ENCODE measurements at regions not wholly inside any gene's neighbourhood (a gene's known extent, or its start where the extent isn't known, plus 50 kb on each side); places are given as distances from the start of the nearest gene placed in this dataset.

DNA sequence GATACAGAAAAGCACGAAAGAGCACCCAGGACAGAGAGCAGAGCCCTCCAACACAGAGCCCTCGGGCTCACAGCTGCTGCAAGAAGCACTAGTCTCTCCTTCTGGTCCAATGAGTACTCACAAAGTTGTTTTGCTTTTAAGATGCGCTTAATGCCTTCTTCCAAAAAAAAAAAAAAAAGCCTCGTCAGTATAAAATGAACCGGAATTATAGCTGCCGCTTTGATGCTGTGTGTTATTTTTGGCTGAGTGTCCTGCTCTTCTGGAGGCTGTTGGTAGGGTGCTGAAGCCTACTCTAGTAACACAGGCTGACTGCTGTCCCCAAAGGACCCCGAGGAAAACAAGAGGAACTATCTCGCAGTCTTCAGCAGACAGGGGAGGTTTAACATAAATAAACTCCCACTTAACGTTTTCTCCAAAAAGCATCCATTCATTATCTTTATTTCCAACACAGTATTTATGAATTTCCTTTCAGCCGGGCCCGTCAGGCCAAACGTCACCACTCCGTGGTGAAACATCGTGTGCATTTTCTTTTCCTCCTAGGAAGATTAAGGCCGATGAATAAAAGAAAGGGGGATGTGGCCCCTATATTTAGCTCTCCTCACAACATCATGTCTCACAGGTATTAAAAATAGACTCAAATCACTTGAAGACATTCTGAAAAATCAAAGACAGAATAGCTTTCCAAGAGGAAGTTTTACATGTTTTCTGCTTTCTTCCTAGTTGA, 213.7 kb upstream of the PPARGC1A start:
- DNase-seq (ENCODE audit: low spot score) = no peak
- Histone ChIP-seq H3K4me3 (peak overlapping the region; percentile 17), H3K27ac (no peak overlapping the region)
- TF ChIP-seq, protein P1, sequence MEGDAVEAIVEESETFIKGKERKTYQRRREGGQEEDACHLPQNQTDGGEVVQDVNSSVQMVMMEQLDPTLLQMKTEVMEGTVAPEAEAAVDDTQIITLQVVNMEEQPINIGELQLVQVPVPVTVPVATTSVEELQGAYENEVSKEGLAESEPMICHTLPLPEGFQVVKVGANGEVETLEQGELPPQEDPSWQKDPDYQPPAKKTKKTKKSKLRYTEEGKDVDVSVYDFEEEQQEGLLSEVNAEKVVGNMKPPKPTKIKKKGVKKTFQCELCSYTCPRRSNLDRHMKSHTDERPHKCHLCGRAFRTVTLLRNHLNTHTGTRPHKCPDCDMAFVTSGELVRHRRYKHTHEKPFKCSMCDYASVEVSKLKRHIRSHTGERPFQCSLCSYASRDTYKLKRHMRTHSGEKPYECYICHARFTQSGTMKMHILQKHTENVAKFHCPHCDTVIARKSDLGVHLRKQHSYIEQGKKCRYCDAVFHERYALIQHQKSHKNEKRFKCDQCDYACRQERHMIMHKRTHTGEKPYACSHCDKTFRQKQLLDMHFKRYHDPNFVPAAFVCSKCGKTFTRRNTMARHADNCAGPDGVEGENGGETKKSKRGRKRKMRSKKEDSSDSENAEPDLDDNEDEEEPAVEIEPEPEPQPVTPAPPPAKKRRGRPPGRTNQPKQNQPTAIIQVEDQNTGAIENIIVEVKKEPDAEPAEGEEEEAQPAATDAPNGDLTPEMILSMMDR (IDR thresholded peaks at IDR 0.05) = no peak

DNA sequence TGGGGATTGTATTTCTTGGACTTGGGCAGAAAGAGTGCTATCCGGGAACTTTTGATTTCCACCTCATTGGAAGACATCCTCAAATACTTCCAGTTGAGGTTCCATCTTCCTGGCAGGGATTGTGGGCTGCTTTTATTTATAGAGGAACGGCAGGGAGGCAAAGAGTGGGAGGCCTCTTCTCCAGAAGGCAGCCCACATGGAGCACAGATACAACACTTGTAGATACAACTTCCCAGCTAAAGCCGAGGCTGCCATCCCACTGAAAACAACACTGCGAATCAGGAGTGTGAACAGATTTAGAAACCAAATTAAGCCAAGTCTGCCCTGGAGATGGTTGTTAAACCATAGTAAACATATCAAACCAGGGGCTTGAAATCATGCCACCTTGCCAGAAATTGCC, 212.8 kb upstream of the PPARGC1A start:
- TF ChIP-seq, protein P1 (IDR thresholded peaks at IDR 0.05) = no peak
- Histone ChIP-seq H3K4me3 (no peak overlapping the region), H3K27ac (no peak overlapping the region)
- DNase-seq (ENCODE audit: low spot score) = no peak

DNA sequence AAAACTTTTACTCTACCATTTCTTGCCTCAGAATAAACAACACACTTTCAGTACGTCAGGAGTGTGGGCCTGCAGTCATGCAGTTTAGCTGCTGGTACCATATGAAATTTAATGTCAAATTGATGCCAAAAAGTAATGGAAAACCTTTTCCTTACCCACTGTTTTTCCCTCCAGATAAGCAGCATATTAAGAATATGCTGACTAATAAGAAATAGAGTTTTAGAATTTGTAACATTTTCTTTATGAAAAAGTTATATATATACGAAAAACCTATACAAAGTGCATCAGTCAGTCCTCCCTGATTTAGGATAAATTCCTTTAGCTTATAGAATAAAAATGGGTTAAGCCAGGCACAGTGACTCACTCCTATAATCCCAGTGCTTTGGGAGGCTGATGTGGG, 206.8 kb upstream of the PPARGC1A start:
- TF ChIP-seq, protein P1 (IDR thresholded peaks at IDR 0.05) = no peak
- Histone ChIP-seq H3K4me3 (no peak overlapping the region), H3K27ac (no peak overlapping the region)
- DNase-seq (ENCODE audit: low spot score) = no peak

DNA sequence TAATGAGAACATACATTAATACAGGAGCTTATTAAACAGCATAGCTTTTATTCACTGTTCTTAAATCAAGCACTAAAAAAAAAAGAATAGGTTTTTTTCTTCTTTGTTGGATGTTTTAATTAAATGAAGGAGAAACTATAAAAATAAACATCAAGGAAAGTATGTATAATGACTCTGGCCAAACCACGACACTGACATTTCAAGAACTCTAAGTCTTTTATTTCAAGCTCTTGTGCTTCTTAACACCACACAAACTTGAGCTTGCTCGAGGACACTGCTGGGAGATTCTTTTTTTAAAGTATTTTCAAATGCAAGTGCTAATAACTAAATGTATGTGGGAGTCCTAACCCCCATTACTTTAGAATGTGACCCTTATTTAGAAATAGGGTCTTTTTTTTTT, 204.9 kb upstream of the PPARGC1A start:
- no peak overlapping the region for H3K27ac ChIP-seq
- no peak for DNase-seq (ENCODE audit: low spot score)
- no peak overlapping the region for H3K4me3 ChIP-seq
- TF ChIP-seq, protein P1 (IDR thresholded peaks at IDR 0.05) = no peak

DNA sequence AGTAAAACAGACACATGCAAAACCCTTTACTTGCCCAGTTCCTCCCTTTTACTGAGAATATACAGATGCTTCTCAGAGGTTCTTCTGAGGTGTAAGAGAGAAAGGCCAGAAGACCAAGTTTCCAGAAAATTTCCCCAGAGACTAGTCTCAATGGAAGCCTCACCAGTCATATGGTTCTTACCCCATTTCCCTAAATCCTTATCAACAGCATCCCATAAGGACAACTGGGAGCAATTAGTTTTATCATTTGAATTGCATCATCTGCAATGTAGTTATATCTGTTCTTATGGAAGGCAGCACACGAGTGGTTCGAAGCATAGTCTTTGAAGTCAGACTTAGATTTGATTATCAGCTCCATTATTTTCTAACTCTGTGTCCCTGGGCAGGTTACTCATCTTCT, 203.6 kb upstream of the PPARGC1A start:
- Histone ChIP-seq H3K4me3 (no peak overlapping the region), H3K27ac (no peak overlapping the region)
- DNase-seq (ENCODE audit: low spot score) = no peak
- TF ChIP-seq, protein P1 (IDR thresholded peaks at IDR 0.05) = no peak

DNA sequence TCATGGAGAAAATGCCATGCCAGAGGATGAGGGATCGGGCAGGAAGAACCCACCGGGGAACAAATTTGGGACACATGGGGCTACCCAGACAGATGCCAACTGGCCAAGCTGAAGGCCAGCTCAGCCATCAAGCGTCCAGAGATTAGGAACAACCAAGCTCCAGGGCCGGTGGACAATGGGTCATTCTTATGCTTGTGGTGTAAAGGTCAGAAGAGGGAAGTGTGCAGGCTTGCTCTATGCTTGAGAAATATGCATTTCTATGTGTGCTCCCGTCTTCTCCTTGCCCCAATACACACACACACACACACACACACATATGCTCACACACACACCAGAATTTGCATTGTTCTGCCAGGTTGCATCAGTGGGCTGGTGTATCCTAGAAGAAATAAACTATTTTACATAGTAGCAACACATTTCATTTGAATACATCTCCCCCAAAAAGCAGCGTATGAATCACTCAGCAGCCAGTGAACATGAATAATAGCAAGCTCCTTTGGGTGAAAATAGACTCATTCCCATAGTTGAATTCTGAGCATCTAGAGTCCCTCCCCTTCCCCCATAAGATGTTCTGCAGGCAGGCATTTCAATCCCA, 201.9 kb upstream of the PPARGC1A start:
- no peak for DNase-seq (ENCODE audit: low spot score)
- no peak overlapping the region for H3K27ac ChIP-seq
- TF ChIP-seq, protein P1 (IDR thresholded peaks at IDR 0.05) = no peak
- no peak overlapping the region for H3K4me3 ChIP-seq
